Omental fat pad (tissue), 3 donors: ENCODE measurements at regions not wholly inside any gene's neighbourhood (a gene's known extent, or its start where the extent isn't known, plus 50 kb on each side); places are given as distances from the start of the nearest gene placed in this dataset.

ENCODE experiments used
- ATAC-seq: fragments of 150-250 bp; one replicate; pipeline ENCODE4 v1.9.1; 2016; ENCODE audit warnings: mild to moderate bottlenecking, moderate library complexity; ENCODE audit not compliant: low FRiP score
- DNase-seq: peaks from one replicate; pipeline ENCODE4 v3.0.0-alpha.2; 2019; ENCODE audit warnings: low spot score
- CTCF ChIP-seq, 3 donors: fragments of 450-650 bp; IDR thresholded peaks; one replicate each; pipeline ENCODE4 v1.5.1; 2016 to 2017; ENCODE audit warnings: antibody characterized with exemption in 3 of 3, mild to moderate bottlenecking in 3 of 3, moderate library complexity in 2 of 3

GRCh38 chr19:30857966-30858490 lies 485.8 kb downstream of the ZNF536 start:
- no peak for TF ChIP-seq CTCF (IDR thresholded peaks at IDR 0.05)
- ATAC-seq: no peak
- no peak for DNase-seq

GRCh38 chr19:30857388-30857787 lies 485.2 kb downstream of the ZNF536 start:
- ATAC-seq: no peak
- no peak for DNase-seq
- no peak for TF ChIP-seq CTCF (IDR thresholded peaks at IDR 0.05)

GRCh38 chr19:30856786-30857185 lies 484.6 kb downstream of the ZNF536 start:
- no peak for TF ChIP-seq CTCF (IDR thresholded peaks at IDR 0.05)
- no peak for DNase-seq
- ATAC-seq: no peak

- TF ChIP-seq CTCF (IDR thresholded peaks at IDR 0.05): no peak
- no peak for DNase-seq
- no peak for ATAC-seq
Observed at GRCh38 chr19:30856376-30856775, 484.2 kb downstream of the ZNF536 start.

- no peak for TF ChIP-seq CTCF (IDR thresholded peaks at IDR 0.05)
- ATAC-seq (no peak), DNase-seq (no peak)
Observed at GRCh38 chr19:30855442-30855841, 483.3 kb downstream of the ZNF536 start.

- no peak for DNase-seq
- no peak for ATAC-seq
- no peak for TF ChIP-seq CTCF (IDR thresholded peaks at IDR 0.05)
Observed at GRCh38 chr19:30854661-30855060, 482.5 kb downstream of the ZNF536 start.

GRCh38 chr19:30854207-30854606 lies 482.0 kb downstream of the ZNF536 start:
- TF ChIP-seq CTCF (IDR thresholded peaks at IDR 0.05): no peak
- no peak for ATAC-seq

More at GRCh38 chr19:30854207-30854606, 482.0 kb downstream of the ZNF536 start:
- no peak for DNase-seq
